ENCODE measurements at regions not wholly inside any gene's neighbourhood (a gene's known extent, or its start where the extent isn't known, plus 50 kb on each side); places are given as distances from the start of the nearest gene placed in this dataset.

DNA sequence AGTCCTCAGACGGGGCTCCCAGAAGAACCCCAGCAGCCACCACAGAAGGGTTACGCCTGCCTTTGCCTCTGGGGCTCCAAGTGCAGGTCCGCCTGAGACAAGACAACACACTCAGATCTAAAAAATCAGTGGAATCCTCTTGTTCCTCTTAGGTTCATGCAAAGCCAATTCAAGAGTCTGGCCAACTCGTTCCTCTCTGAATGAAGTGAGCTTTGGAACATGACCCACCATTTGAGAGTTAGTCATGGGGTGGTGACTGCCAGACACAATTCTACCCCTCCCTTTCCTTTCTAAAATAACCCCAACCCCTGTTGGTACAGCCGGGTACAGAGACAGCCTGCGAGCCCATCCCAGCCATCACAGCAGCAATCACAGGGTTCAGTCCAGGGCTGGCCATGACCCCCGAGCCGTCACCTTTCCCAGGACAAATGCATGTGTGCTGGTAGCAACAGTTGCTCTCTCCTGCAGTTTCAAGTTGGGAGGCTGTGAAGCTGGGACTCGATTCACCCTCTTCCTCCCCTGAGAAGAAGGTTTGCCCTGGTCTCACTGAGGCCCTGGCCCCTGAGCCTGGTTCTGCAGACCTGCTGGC is 183.1 kb upstream of the SH3BP4 start:
- TF ChIP-seq, protein P1, sequence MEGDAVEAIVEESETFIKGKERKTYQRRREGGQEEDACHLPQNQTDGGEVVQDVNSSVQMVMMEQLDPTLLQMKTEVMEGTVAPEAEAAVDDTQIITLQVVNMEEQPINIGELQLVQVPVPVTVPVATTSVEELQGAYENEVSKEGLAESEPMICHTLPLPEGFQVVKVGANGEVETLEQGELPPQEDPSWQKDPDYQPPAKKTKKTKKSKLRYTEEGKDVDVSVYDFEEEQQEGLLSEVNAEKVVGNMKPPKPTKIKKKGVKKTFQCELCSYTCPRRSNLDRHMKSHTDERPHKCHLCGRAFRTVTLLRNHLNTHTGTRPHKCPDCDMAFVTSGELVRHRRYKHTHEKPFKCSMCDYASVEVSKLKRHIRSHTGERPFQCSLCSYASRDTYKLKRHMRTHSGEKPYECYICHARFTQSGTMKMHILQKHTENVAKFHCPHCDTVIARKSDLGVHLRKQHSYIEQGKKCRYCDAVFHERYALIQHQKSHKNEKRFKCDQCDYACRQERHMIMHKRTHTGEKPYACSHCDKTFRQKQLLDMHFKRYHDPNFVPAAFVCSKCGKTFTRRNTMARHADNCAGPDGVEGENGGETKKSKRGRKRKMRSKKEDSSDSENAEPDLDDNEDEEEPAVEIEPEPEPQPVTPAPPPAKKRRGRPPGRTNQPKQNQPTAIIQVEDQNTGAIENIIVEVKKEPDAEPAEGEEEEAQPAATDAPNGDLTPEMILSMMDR (IDR thresholded peaks at IDR 0.05): no peak
- TF ChIP-seq POLR2A (IDR thresholded peaks at IDR 0.05): no peak
- no peak for TF ChIP-seq POLR2AphosphoS5 (IDR thresholded peaks at IDR 0.05; ENCODE audit: insufficient read depth in 1 of 2, low read depth in 1 of 2)

Data from vagina (tissue), 2 donors.